GM12891 (cell line): ENCODE measurements at regions not wholly inside any gene's neighbourhood (a gene's known extent, or its start where the extent isn't known, plus 50 kb on each side); places are given as distances from the start of the nearest gene placed in this dataset.

Source experiments
- POLR2A ChIP-seq: IDR thresholded peaks from 2 replicates; pipeline ENCODE4 v1.6.1; 2011; ENCODE audit warnings: low read depth, low read length, control low read depth
- POLR2AphosphoS5 ChIP-seq: IDR thresholded peaks from 2 replicates; pipeline ENCODE4 v1.6.1; 2011; ENCODE audit warnings: low read depth, low read length, control low read depth
- POU2F2 ChIP-seq: IDR thresholded peaks from 2 replicates; pipeline ENCODE4 v1.6.1; 2011; ENCODE audit warnings: low read depth, mild to moderate bottlenecking, control low read depth, low read length, moderate library complexity
- SPI1 ChIP-seq: IDR thresholded peaks from 2 replicates; pipeline ENCODE4 v1.6.1; 2011; ENCODE audit warnings: low read depth, low read length, control low read depth
- TAF1 ChIP-seq: IDR thresholded peaks from 2 replicates; pipeline ENCODE4 v1.6.1; 2011; ENCODE audit warnings: low read depth, low read length, control low read depth

DNA sequence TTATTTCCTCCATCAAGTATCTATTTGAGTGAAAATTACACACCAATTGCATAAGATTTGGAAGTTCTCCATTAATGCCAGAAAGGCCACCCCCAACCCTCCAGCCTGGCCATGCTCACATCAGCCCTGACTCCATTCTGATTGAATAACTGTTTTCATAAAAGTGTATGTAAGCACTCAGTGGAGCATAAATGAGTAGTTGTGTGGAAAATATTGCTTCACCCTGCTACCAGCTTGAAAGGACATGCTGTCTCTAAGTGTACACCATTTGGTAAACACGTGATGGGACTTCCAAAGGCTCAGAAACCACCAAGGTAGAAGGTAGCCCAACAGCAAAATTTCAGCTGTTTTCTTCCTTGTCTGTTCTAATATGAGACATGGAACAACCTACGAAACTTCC lies 393.8 kb downstream of the ZNF385D start:
- TF ChIP-seq POLR2AphosphoS5: no peak
- no peak for TF ChIP-seq TAF1
- TF ChIP-seq POLR2A: no peak
- TF ChIP-seq POU2F2: no peak
- TF ChIP-seq SPI1: no peak
